A549 (cell line): ENCODE measurements at regions not wholly inside any gene's neighbourhood (a gene's known extent, or its start where the extent isn't known, plus 50 kb on each side); places are given as distances from the start of the nearest gene placed in this dataset.

Source experiments
- CEBPB ChIP-seq, 2 experiments: fragments of >200 bp in 1 of 2; sonication (Bioruptor Twin) in 1 of 2; formaldehyde crosslinking in 1 of 2; IDR thresholded peaks; 2 replicates each; pipeline ENCODE4 v1.6.1; 2012 to 2016
- CTCF ChIP-seq: fragments of >200 bp; sonication (Bioruptor Twin); formaldehyde crosslinking; IDR thresholded peaks from 3 replicates; pipeline ENCODE4 v1.5.1; 2016
- EP300 ChIP-seq, 2 experiments: fragments of >200 bp; sonication (Bioruptor Twin); formaldehyde crosslinking; IDR thresholded peaks; 2 replicates in 1 of 2; 3 replicates in 1 of 2; pipeline ENCODE4 v1.6.1; 2016 to 2017
- FOSB ChIP-seq: fragments of 250-450 bp; sonication (Bioruptor Pico); IDR thresholded peaks from 2 replicates; pipeline ENCODE4 v1.5.0; 2020; ENCODE audit warnings: mild to moderate bottlenecking, moderate library complexity
- JUN ChIP-seq, 2 experiments: fragments of >200 bp; sonication (Bioruptor Twin); formaldehyde crosslinking; IDR thresholded peaks; 2 replicates in 1 of 2; 3 replicates in 1 of 2; pipeline ENCODE4 v1.6.1; 2016 to 2017
- MAX ChIP-seq: IDR thresholded peaks from 2 replicates; pipeline ENCODE4 v1.6.1; 2012
- MAZ ChIP-seq: fragments of 150-350 bp; IDR thresholded peaks from 2 replicates; pipeline ENCODE4 v1.6.1; 2014; ENCODE audit warnings: antibody characterized with exemption, low read depth, low read length, borderline replicate concordance
- POLR2A ChIP-seq: IDR thresholded peaks from 2 replicates; pipeline ENCODE4 v1.6.1; 2012; ENCODE audit warnings: mild to moderate bottlenecking, low read length
- RNF2 ChIP-seq: fragments of 200-600 bp; sonication (generic); IDR thresholded peaks from 2 replicates; pipeline ENCODE4 v1.6.1; 2016; ENCODE audit warnings: low read depth, mild to moderate bottlenecking, antibody characterized with exemption, moderate library complexity, borderline replicate concordance
- TF ChIP-seq, protein P1 (sequence below): fragments of 200-600 bp; sonication (generic); IDR thresholded peaks from 2 replicates; pipeline ENCODE4 v1.6.1; 2016; ENCODE audit warnings: antibody characterized with exemption, mild to moderate bottlenecking, moderate library complexity
- TF ChIP-seq, protein P2 (sequence below): fragments of >200 bp; sonication (Bioruptor Twin); formaldehyde crosslinking; IDR thresholded peaks from 3 replicates; pipeline ENCODE4 v1.6.1; 2016

DNA sequence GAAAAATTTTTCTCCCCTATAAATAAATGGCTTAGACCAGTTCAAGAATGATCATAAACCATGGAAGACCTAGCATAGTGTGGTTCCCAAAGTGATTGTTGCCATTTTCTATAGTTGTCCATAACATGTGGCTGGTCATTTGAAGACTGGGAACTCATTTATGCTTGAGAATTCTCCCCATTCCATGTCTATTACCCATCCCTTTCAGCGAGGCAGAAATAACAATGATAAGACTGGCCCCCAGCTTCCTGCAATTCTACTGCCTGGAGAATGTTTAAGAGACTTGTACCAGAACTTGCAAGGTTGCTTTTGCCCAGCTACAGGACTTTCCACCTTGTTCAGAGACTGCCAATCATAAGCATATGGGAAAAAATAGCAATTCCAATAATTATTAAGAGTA lies 146.5 kb upstream of the CDH11 start:
- TF ChIP-seq JUN (IDR thresholded peaks at IDR 0.05): no peak
- TF ChIP-seq CTCF: no peak
- TF ChIP-seq, protein P1, sequence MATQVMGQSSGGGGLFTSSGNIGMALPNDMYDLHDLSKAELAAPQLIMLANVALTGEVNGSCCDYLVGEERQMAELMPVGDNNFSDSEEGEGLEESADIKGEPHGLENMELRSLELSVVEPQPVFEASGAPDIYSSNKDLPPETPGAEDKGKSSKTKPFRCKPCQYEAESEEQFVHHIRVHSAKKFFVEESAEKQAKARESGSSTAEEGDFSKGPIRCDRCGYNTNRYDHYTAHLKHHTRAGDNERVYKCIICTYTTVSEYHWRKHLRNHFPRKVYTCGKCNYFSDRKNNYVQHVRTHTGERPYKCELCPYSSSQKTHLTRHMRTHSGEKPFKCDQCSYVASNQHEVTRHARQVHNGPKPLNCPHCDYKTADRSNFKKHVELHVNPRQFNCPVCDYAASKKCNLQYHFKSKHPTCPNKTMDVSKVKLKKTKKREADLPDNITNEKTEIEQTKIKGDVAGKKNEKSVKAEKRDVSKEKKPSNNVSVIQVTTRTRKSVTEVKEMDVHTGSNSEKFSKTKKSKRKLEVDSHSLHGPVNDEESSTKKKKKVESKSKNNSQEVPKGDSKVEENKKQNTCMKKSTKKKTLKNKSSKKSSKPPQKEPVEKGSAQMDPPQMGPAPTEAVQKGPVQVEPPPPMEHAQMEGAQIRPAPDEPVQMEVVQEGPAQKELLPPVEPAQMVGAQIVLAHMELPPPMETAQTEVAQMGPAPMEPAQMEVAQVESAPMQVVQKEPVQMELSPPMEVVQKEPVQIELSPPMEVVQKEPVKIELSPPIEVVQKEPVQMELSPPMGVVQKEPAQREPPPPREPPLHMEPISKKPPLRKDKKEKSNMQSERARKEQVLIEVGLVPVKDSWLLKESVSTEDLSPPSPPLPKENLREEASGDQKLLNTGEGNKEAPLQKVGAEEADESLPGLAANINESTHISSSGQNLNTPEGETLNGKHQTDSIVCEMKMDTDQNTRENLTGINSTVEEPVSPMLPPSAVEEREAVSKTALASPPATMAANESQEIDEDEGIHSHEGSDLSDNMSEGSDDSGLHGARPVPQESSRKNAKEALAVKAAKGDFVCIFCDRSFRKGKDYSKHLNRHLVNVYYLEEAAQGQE: no peak
- no peak for TF ChIP-seq MAX
- no peak for TF ChIP-seq FOSB
- no peak for TF ChIP-seq RNF2
- no peak for TF ChIP-seq CEBPB (IDR thresholded peaks at IDR 0.05)
- no peak for TF ChIP-seq EP300 (IDR thresholded peaks at IDR 0.05)
- no peak for TF ChIP-seq POLR2A
- TF ChIP-seq MAZ: no peak
- TF ChIP-seq, protein P2, sequence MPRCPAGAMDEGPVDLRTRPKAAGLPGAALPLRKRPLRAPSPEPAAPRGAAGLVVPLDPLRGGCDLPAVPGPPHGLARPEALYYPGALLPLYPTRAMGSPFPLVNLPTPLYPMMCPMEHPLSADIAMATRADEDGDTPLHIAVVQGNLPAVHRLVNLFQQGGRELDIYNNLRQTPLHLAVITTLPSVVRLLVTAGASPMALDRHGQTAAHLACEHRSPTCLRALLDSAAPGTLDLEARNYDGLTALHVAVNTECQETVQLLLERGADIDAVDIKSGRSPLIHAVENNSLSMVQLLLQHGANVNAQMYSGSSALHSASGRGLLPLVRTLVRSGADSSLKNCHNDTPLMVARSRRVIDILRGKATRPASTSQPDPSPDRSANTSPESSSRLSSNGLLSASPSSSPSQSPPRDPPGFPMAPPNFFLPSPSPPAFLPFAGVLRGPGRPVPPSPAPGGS: no peak
